ENCODE measurements at regions not wholly inside any gene's neighbourhood (a gene's known extent, or its start where the extent isn't known, plus 50 kb on each side); places are given as distances from the start of the nearest gene placed in this dataset.

DNA sequence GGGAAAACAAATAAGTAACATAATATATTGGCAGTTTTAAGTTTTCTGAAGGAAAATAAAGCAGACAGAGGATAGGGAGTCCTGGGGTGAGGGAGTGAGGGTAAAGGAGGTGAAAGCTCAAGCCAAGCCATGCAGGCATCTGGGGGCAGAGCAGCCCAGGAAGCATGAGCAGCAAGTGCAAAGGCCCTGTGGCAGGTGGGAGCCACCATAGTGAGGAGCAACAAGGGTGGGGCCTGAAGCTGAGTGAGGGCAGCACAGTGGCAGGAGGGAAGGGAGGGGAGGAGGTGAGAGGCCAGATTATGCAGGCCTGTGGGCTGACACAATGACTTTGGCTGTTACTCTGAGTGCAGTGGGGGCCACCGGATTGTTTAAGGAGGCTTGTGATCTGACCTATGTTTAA, 138.8 kb upstream of the TNR start:
- no peak for FAIRE-seq
- TF ChIP-seq POLR2AphosphoS5 (IDR thresholded peaks at IDR 0.05; ENCODE audit: low read depth, low read length) (no peak), PAX5 (IDR thresholded peaks at IDR 0.05; ENCODE audit: insufficient read depth, low read length, severe bottlenecking) (no peak), POLR2A (IDR thresholded peaks at IDR 0.05; ENCODE audit: low read depth, low read length) (no peak), TAF1 (IDR thresholded peaks at IDR 0.05; ENCODE audit: low read depth, low read length) (no peak), POU2F2 (IDR thresholded peaks at IDR 0.05; ENCODE audit: low read depth, low read length) (no peak), SPI1 (IDR thresholded peaks at IDR 0.05; ENCODE audit: low read depth, low read length) (no peak)
- no peak for DNase-seq (ENCODE audit: insufficient read length, low spot score)

GRCh38 chr1:175881246-175881976, 138.0 kb upstream of the TNR start:
- no peak for FAIRE-seq
- DNase-seq (ENCODE audit: insufficient read length, low spot score), result no peak
- TF ChIP-seq SPI1 (IDR thresholded peaks at IDR 0.05; ENCODE audit: low read depth, low read length) (no peak), POLR2AphosphoS5 (IDR thresholded peaks at IDR 0.05; ENCODE audit: low read depth, low read length) (no peak), TAF1 (IDR thresholded peaks at IDR 0.05; ENCODE audit: low read depth, low read length) (no peak), POLR2A (IDR thresholded peaks at IDR 0.05; ENCODE audit: low read depth, low read length) (no peak), PAX5 (IDR thresholded peaks at IDR 0.05; ENCODE audit: insufficient read depth, low read length, severe bottlenecking) (no peak), POU2F2 (IDR thresholded peaks at IDR 0.05; ENCODE audit: low read depth, low read length) (no peak)

DNA sequence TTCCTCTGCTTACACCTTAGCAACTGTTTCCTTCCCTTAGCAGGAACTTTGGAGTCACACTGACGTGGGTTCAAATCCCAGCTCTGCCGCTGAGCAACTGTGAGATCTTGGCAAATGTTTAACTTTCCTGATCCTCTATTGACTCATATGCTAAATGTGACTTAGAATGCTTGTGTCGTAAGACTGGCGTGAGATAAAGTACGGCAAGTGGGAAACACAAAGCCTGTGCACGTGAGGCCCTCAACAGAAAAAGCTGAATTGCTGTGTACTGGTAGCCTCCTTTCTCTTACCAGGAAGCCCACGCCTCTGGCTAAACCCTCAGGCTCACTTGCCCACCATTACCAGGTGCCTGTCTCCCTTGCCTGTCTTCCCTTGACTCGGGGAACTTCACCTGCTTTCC, 135.4 kb upstream of the TNR start:
- DNase-seq (ENCODE audit: insufficient read length, low spot score), result no peak
- TF ChIP-seq TAF1 (IDR thresholded peaks at IDR 0.05; ENCODE audit: low read depth, low read length), result no peak
- no peak for TF ChIP-seq POU2F2 (IDR thresholded peaks at IDR 0.05; ENCODE audit: low read depth, low read length)
- no peak for TF ChIP-seq POLR2A (IDR thresholded peaks at IDR 0.05; ENCODE audit: low read depth, low read length)
- no peak for TF ChIP-seq SPI1 (IDR thresholded peaks at IDR 0.05; ENCODE audit: low read depth, low read length)
- TF ChIP-seq POLR2AphosphoS5 (IDR thresholded peaks at IDR 0.05; ENCODE audit: low read depth, low read length), result no peak
- no peak for TF ChIP-seq PAX5 (IDR thresholded peaks at IDR 0.05; ENCODE audit: insufficient read depth, low read length, severe bottlenecking)
- no peak for FAIRE-seq

GRCh38 chr1:175877939-175878737, 134.7 kb upstream of the TNR start:
- TF ChIP-seq POU2F2 (IDR thresholded peaks at IDR 0.05; ENCODE audit: low read depth, low read length) (no peak), SPI1 (IDR thresholded peaks at IDR 0.05; ENCODE audit: low read depth, low read length) (no peak), POLR2AphosphoS5 (IDR thresholded peaks at IDR 0.05; ENCODE audit: low read depth, low read length) (no peak), TAF1 (IDR thresholded peaks at IDR 0.05; ENCODE audit: low read depth, low read length) (no peak), POLR2A (IDR thresholded peaks at IDR 0.05; ENCODE audit: low read depth, low read length) (no peak), PAX5 (IDR thresholded peaks at IDR 0.05; ENCODE audit: insufficient read depth, low read length, severe bottlenecking) (no peak)
- FAIRE-seq, result no peak

GRCh38 chr1:175875556-175875955, 132.2 kb upstream of the TNR start:
- DNase-seq (ENCODE audit: insufficient read length, low spot score) (no peak), FAIRE-seq (no peak)
- TF ChIP-seq POU2F2 (IDR thresholded peaks at IDR 0.05; ENCODE audit: low read depth, low read length), result no peak
- TF ChIP-seq SPI1 (IDR thresholded peaks at IDR 0.05; ENCODE audit: low read depth, low read length), result no peak
- no peak for TF ChIP-seq PAX5 (IDR thresholded peaks at IDR 0.05; ENCODE audit: insufficient read depth, low read length, severe bottlenecking)
- TF ChIP-seq POLR2AphosphoS5 (IDR thresholded peaks at IDR 0.05; ENCODE audit: low read depth, low read length), result no peak

More at GRCh38 chr1:175877939-175878737, 134.7 kb upstream of the TNR start:
- DNase-seq (ENCODE audit: insufficient read length, low spot score), result no peak

DNA sequence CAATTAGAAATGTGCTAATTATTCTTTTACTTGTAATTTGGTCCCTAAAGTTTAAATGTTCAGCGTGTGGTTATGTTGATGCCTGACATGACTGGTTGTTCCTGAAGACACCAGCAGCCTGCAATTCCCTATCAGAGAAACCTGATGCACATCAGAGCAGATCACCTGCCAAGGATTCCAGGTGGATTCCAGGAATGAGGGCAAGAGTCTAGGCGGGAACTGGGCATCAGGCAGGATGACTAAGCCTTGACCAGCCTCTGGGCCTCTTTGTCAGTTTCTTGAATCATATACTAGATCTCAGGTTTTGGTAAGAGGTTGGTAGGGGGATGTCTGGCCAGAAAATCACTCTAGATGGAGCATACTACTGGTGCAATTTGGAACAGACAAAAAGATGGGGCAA, 130.7 kb upstream of the TNR start:
- no peak for TF ChIP-seq POLR2AphosphoS5 (IDR thresholded peaks at IDR 0.05; ENCODE audit: low read depth, low read length)
- TF ChIP-seq PAX5 (IDR thresholded peaks at IDR 0.05; ENCODE audit: insufficient read depth, low read length, severe bottlenecking), result no peak
- no peak for TF ChIP-seq POU2F2 (IDR thresholded peaks at IDR 0.05; ENCODE audit: low read depth, low read length)
- TF ChIP-seq POLR2A (IDR thresholded peaks at IDR 0.05; ENCODE audit: low read depth, low read length), result no peak
- TF ChIP-seq SPI1 (IDR thresholded peaks at IDR 0.05; ENCODE audit: low read depth, low read length), result no peak
- no peak for TF ChIP-seq TAF1 (IDR thresholded peaks at IDR 0.05; ENCODE audit: low read depth, low read length)
- FAIRE-seq (no peak), DNase-seq (ENCODE audit: insufficient read length, low spot score) (no peak)

DNA sequence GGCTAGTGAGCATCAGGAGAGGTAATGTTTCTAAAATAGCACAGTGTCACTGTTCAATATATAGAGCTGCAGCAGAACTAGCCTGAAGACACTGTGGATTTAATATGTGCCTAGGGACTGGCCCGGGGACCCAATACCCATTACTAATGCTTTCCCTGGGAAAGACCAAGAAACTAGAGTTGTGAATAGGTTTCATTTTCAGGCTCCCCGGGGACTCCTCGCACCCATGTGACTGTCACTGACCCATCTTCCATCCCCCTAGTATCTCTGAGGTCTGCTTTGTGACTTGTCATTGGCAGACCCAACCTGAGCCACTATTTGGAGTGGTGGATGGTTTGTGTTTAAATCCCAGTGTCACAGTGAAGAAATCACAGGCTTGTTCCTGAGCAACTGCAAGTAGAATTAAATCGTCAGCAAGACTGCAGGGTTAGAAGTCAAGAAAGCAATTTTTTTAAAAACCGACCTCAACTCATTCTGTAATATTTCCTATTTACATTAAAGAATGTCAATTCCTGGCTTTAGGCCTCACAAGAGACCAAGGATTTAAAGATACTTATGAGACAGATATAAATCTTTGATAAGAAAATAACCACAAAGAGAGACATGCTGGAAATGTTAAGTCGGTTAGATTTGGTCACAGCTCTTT, 130.0 kb upstream of the TNR start:
- FAIRE-seq, result no peak

DNA sequence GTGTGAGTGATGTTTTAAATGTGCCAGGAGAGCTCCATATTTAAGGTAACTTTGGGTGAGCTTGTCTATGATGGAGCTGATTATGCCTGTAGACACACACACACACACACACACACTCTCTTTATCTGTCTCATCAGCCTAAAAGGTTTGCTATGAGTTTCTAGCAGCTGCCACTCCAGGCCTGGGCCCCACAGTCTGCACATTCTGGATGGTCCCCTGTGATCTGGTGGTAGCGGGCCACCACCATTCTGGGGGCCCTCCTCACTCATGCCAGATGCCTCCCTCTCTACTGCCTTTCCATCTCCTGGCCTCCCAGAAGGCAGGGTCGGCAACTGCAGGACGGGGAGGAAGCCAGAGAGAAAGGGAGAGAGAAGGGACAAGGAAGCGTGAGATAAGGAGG, 129.2 kb upstream of the TNR start:
- DNase-seq (ENCODE audit: insufficient read length, low spot score) (no peak), FAIRE-seq (no peak)
- TF ChIP-seq POLR2A (IDR thresholded peaks at IDR 0.05; ENCODE audit: low read depth, low read length) (no peak), POLR2AphosphoS5 (IDR thresholded peaks at IDR 0.05; ENCODE audit: low read depth, low read length) (no peak), SPI1 (IDR thresholded peaks at IDR 0.05; ENCODE audit: low read depth, low read length) (no peak), TAF1 (IDR thresholded peaks at IDR 0.05; ENCODE audit: low read depth, low read length) (no peak), POU2F2 (IDR thresholded peaks at IDR 0.05; ENCODE audit: low read depth, low read length) (no peak), PAX5 (IDR thresholded peaks at IDR 0.05; ENCODE audit: insufficient read depth, low read length, severe bottlenecking) (no peak)

More for the DNA sequence above, 130.0 kb upstream of the TNR start:
- DNase-seq (ENCODE audit: insufficient read length, low spot score), result no peak
- TF ChIP-seq POLR2A (IDR thresholded peaks at IDR 0.05; ENCODE audit: low read depth, low read length), result no peak
- no peak for TF ChIP-seq SPI1 (IDR thresholded peaks at IDR 0.05; ENCODE audit: low read depth, low read length)
- no peak for TF ChIP-seq PAX5 (IDR thresholded peaks at IDR 0.05; ENCODE audit: insufficient read depth, low read length, severe bottlenecking)
- TF ChIP-seq POLR2AphosphoS5 (IDR thresholded peaks at IDR 0.05; ENCODE audit: low read depth, low read length), result no peak
- no peak for TF ChIP-seq TAF1 (IDR thresholded peaks at IDR 0.05; ENCODE audit: low read depth, low read length)
- TF ChIP-seq POU2F2 (IDR thresholded peaks at IDR 0.05; ENCODE audit: low read depth, low read length), result no peak

- TF ChIP-seq POU2F2 (IDR thresholded peaks at IDR 0.05; ENCODE audit: low read depth, low read length), result no peak
- no peak for TF ChIP-seq TAF1 (IDR thresholded peaks at IDR 0.05; ENCODE audit: low read depth, low read length)
- no peak for TF ChIP-seq POLR2AphosphoS5 (IDR thresholded peaks at IDR 0.05; ENCODE audit: low read depth, low read length)
- TF ChIP-seq SPI1 (IDR thresholded peaks at IDR 0.05; ENCODE audit: low read depth, low read length), result no peak
- no peak for TF ChIP-seq PAX5 (IDR thresholded peaks at IDR 0.05; ENCODE audit: insufficient read depth, low read length, severe bottlenecking)
- no peak for TF ChIP-seq POLR2A (IDR thresholded peaks at IDR 0.05; ENCODE audit: low read depth, low read length)
- DNase-seq (ENCODE audit: insufficient read length, low spot score), result no peak
- FAIRE-seq, result no peak
Measured at GRCh38 chr1:175871647-175872046, 128.3 kb upstream of the TNR start.
